ENCODE measurements at regions not wholly inside any gene's neighbourhood (a gene's known extent, or its start where the extent isn't known, plus 50 kb on each side); places are given as distances from the start of the nearest gene placed in this dataset.
A peak's percentile ranks its signal among the peaks of the same experiment; 100 is the strongest.
"Not testable (repeated sequence)": the region's sequence is repeated elsewhere in the genome, so short reads cannot be mapped to it uniquely, and the experiment has no call there.

GRCh38 chr14:106477600-106477999 is 951.2 kb downstream of the TMEM121 start:
- not testable (repeated sequence) for DNase-seq

GRCh38 chr14:106480287-106480686 is 953.9 kb downstream of the TMEM121 start:
- DNase-seq = not testable (repeated sequence)

GRCh38 chr14:106482213-106482612 is 955.8 kb downstream of the TMEM121 start:
- DNase-seq = not testable (repeated sequence)

- no peak for DNase-seq
Observed at GRCh38 chr14:106487600-106487999, 961.2 kb downstream of the TMEM121 start.

GRCh38 chr14:106488291-106488690 is 961.9 kb downstream of the TMEM121 start:
- DNase-seq = no peak

GRCh38 chr14:106489112-106489881 is 962.9 kb downstream of the TMEM121 start:
- peak; percentile 70 for DNase-seq

- DNase-seq = no peak
Observed at GRCh38 chr14:106490442-106490841, 964.1 kb downstream of the TMEM121 start.

- peak; percentile 67 for DNase-seq
Observed at GRCh38 chr14:106491851-106492250, 965.5 kb downstream of the TMEM121 start.

GRCh38 chr14:106493962-106494823 is 967.8 kb downstream of the TMEM121 start:
- DNase-seq = no peak

GRCh38 chr14:106500571-106500970 is 974.2 kb downstream of the TMEM121 start:
- no peak for DNase-seq

GRCh38 chr14:106501898-106502297 is 975.5 kb downstream of the TMEM121 start:
- DNase-seq = no peak

- no peak for DNase-seq
Observed at GRCh38 chr14:106505366-106505765, 979.0 kb downstream of the TMEM121 start.

GRCh38 chr14:106506881-106507305 is 980.5 kb downstream of the TMEM121 start:
- peak; percentile 62 for DNase-seq

GRCh38 chr14:106507354-106507753 is 981.0 kb downstream of the TMEM121 start:
- DNase-seq = no peak

- no peak for DNase-seq
Observed at GRCh38 chr14:106508216-106508615, 981.8 kb downstream of the TMEM121 start.

- no peak for DNase-seq
Observed at GRCh38 chr14:106509176-106509575, 982.8 kb downstream of the TMEM121 start.

GRCh38 chr14:106509807-106510206 is 983.4 kb downstream of the TMEM121 start:
- DNase-seq = no peak

GRCh38 chr14:106511006-106511799 is 984.8 kb downstream of the TMEM121 start:
- no peak for DNase-seq

- DNase-seq = no peak
Observed at GRCh38 chr14:106511800-106512198, 985.4 kb downstream of the TMEM121 start.

- no peak for DNase-seq
Observed at GRCh38 chr14:106513302-106513701, 986.9 kb downstream of the TMEM121 start.

- peak; percentile 93 for DNase-seq
Observed at GRCh38 chr14:106518054-106518943, 991.9 kb downstream of the TMEM121 start.

- DNase-seq = not testable (repeated sequence)
Observed at GRCh38 chr14:106522118-106522517, 995.7 kb downstream of the TMEM121 start.

All from activated CD8-positive, alpha-beta memory T cell treated with anti-CD3 and anti-CD28 coated beads, Interleukin-2, amount 50 U/mL, for 48 hours (primary cell).